ENCODE measurements at regions not wholly inside any gene's neighbourhood (a gene's known extent, or its start where the extent isn't known, plus 50 kb on each side); places are given as distances from the start of the nearest gene placed in this dataset.

GRCh38 chr15:39310633-39311032 lies 270.2 kb upstream of the THBS1 start:
- TF ChIP-seq REST (IDR thresholded peaks at IDR 0.05; ENCODE audit: insufficient read depth in 1 of 2, low read depth in 2 of 2, low read length in 1 of 2), result no peak
- no peak for TF ChIP-seq CTCF (IDR thresholded peaks at IDR 0.05)
- TF ChIP-seq POLR2AphosphoS5 (IDR thresholded peaks at IDR 0.05; ENCODE audit: low read depth, low read length), result no peak
- TF ChIP-seq TCF7L2 (IDR thresholded peaks at IDR 0.05; ENCODE audit: low read depth, low read length), result no peak

Data from Panc1 (cell line).